ENCODE measurements at regions not wholly inside any gene's neighbourhood (a gene's known extent, or its start where the extent isn't known, plus 50 kb on each side); places are given as distances from the start of the nearest gene placed in this dataset.
"Not testable (repeated sequence)": the region's sequence is repeated elsewhere in the genome, so short reads cannot be mapped to it uniquely, and the experiment has no call there.

GRCh38 chr22:15919120-15919519, 229.3 kb downstream of the POTEH start:
- TF ChIP-seq CTCF (IDR thresholded peaks at IDR 0.05); ZFX (IDR thresholded peaks at IDR 0.05; ENCODE audit: borderline replicate concordance): not testable (repeated sequence)
